WTC11 (cell line): ENCODE measurements at regions not wholly inside any gene's neighbourhood (a gene's known extent, or its start where the extent isn't known, plus 50 kb on each side); places are given as distances from the start of the nearest gene placed in this dataset.

ENCODE experiments used
- ATAC-seq: fragments of 200-7000 bp; cut with Tn5 transposase; 2 replicates; pipeline ENCODE4 v1.10.0; 2021; ENCODE audit warnings: mild to moderate bottlenecking, moderate library complexity
- CTCF ChIA-PET: fragments of 300-600 bp; sonication (Branson Sonifier 250); formaldehyde crosslinking; loops from one replicate; lab custom pipeline; 2021; ENCODE audit warnings: antibody characterized with exemption; lab: Charles Lee
- POLR2A ChIA-PET: fragments of 350-600 bp; sonication (Branson Sonifier 250); formaldehyde crosslinking; loops from one replicate; lab custom pipeline; 2021; ENCODE audit warnings: antibody characterized with exemption; lab: Charles Lee
- DNase-seq: peaks from one replicate; pipeline ENCODE4 v3.0.0; 2021; ENCODE audit warnings: low spot score
- H3K27ac Mint-ChIP-seq: 2 replicates; pipeline ENCODE4 v1.8.0; 2021; ENCODE audit warnings: mixed read lengths
- H3K27me3 Mint-ChIP-seq: 2 replicates; pipeline ENCODE4 v1.8.0; 2021; ENCODE audit warnings: low read depth, mild to moderate bottlenecking, moderate library complexity, mixed read lengths
- H3K36me3 Mint-ChIP-seq: 2 replicates; pipeline ENCODE4 v1.8.0; 2021; ENCODE audit warnings: mixed read lengths
- H3K4me1 Mint-ChIP-seq: 2 replicates; pipeline ENCODE4 v1.8.0; 2022; ENCODE audit warnings: mixed read lengths
- H3K4me3 Mint-ChIP-seq: 2 replicates; pipeline ENCODE4 v1.8.0; 2021; ENCODE audit warnings: mild to moderate bottlenecking, moderate library complexity, mixed read lengths
- H3K9me3 Mint-ChIP-seq: 2 replicates; pipeline ENCODE4 v1.8.0; 2021; ENCODE audit warnings: mixed read lengths
- CREB1 ChIP-seq: sonication (generic); formaldehyde crosslinking; IDR thresholded peaks from 2 replicates; pipeline ENCODE4 v1.8.0; 2023; ENCODE audit warnings: mild to moderate bottlenecking, missing genetic modification reagents
- FOXJ3 ChIP-seq: sonication (generic); formaldehyde crosslinking; IDR thresholded peaks from 2 replicates; pipeline ENCODE4 v1.9.0; 2021; ENCODE audit warnings: missing genetic modification reagents, mild to moderate bottlenecking, borderline replicate concordance
- HMGA2 ChIP-seq: fragments of 250-450 bp; sonication (Bioruptor Pico); IDR thresholded peaks from 2 replicates; pipeline ENCODE4 v1.4.0; 2021; ENCODE audit warnings: mild to moderate bottlenecking, moderate library complexity
- IRF2 ChIP-seq: sonication (generic); formaldehyde crosslinking; IDR thresholded peaks from 2 replicates; pipeline ENCODE4 v1.8.0; 2022; ENCODE audit warnings: low read depth, missing genetic modification reagents, borderline replicate concordance
- JAZF1 ChIP-seq: fragments of 250-450 bp; sonication (Bioruptor Pico); IDR thresholded peaks from 2 replicates; pipeline ENCODE4 v1.9.0; 2021; ENCODE audit warnings: moderate library complexity, mild to moderate bottlenecking, inconsistent platforms
- JUN ChIP-seq: sonication (generic); formaldehyde crosslinking; IDR thresholded peaks from 2 replicates; pipeline ENCODE4 v1.8.0; 2023; ENCODE audit warnings: mild to moderate bottlenecking, missing genetic modification reagents
- KAT7 ChIP-seq: sonication (generic); formaldehyde crosslinking; IDR thresholded peaks from 2 replicates; pipeline ENCODE4 v1.8.1; 2023; ENCODE audit warnings: missing genetic modification reagents, mild to moderate bottlenecking, borderline replicate concordance
- MXD4 ChIP-seq: fragments of 250-450 bp; sonication (Bioruptor Pico); IDR thresholded peaks from 2 replicates; pipeline ENCODE4 v1.8.0; 2021; ENCODE audit warnings: mild to moderate bottlenecking, moderate library complexity, borderline replicate concordance
- SOX15 ChIP-seq: fragments of 250-450 bp; sonication (Bioruptor Pico); IDR thresholded peaks from 2 replicates; pipeline ENCODE4 v1.9.0; 2021; ENCODE audit warnings: mild to moderate bottlenecking
- SP1 ChIP-seq: sonication (generic); formaldehyde crosslinking; conservative IDR thresholded peaks from 2 replicates; pipeline ENCODE4 v1.8.1; 2022; ENCODE audit warnings: missing genetic modification reagents
- TP53 ChIP-seq: sonication (generic); formaldehyde crosslinking; IDR thresholded peaks from 2 replicates; pipeline ENCODE4 v1.8.1; 2023; ENCODE audit warnings: mild to moderate bottlenecking, missing genetic modification reagents
- ZNF138 ChIP-seq: sonication (generic); formaldehyde crosslinking; conservative IDR thresholded peaks from 2 replicates; pipeline ENCODE4 v1.8.1; 2022; ENCODE audit warnings: mild to moderate bottlenecking, moderate library complexity, missing genetic modification reagents
- ZNF219 ChIP-seq: sonication (generic); formaldehyde crosslinking; IDR thresholded peaks from 2 replicates; pipeline ENCODE4 v1.8.0; 2023; ENCODE audit warnings: missing genetic modification reagents, mild to moderate bottlenecking, borderline replicate concordance
- TF ChIP-seq, protein P1 (sequence below): sonication (generic); formaldehyde crosslinking; IDR thresholded peaks from 2 replicates; pipeline ENCODE4 v1.8.1; 2023; ENCODE audit warnings: mild to moderate bottlenecking, moderate library complexity, missing genetic modification reagents
- TF ChIP-seq, protein P2 (sequence below): sonication (generic); formaldehyde crosslinking; IDR thresholded peaks from 2 replicates; pipeline ENCODE4 v1.8.1; 2023; ENCODE audit warnings: mild to moderate bottlenecking, missing genetic modification reagents, borderline replicate concordance
- TF ChIP-seq, protein P3 (sequence below): sonication (generic); formaldehyde crosslinking; IDR thresholded peaks from 2 replicates; pipeline ENCODE4 v1.8.0; 2022; ENCODE audit warnings: mild to moderate bottlenecking, missing genetic modification reagents
- TF ChIP-seq, protein P4 (sequence below): fragments of 250-450 bp; sonication (Bioruptor Pico); conservative IDR thresholded peaks from 2 replicates; pipeline ENCODE4 v1.9.0; 2021; ENCODE audit warnings: mild to moderate bottlenecking
- TF ChIP-seq, protein P5 (sequence below): sonication (generic); formaldehyde crosslinking; IDR thresholded peaks from 2 replicates; pipeline ENCODE4 v1.8.1; 2022; ENCODE audit warnings: low read depth, mild to moderate bottlenecking, moderate library complexity, missing genetic modification reagents, borderline replicate concordance
- TF ChIP-seq, protein P6 (sequence below): sonication (generic); formaldehyde crosslinking; IDR thresholded peaks from 2 replicates; pipeline ENCODE4 v1.8.0; 2022; ENCODE audit warnings: mild to moderate bottlenecking, missing genetic modification reagents
- TF ChIP-seq, protein P7 (sequence below): sonication (generic); formaldehyde crosslinking; IDR thresholded peaks from 2 replicates; pipeline ENCODE4 v1.8.1; 2023; ENCODE audit warnings: mild to moderate bottlenecking, missing genetic modification reagents, moderate library complexity

DNA sequence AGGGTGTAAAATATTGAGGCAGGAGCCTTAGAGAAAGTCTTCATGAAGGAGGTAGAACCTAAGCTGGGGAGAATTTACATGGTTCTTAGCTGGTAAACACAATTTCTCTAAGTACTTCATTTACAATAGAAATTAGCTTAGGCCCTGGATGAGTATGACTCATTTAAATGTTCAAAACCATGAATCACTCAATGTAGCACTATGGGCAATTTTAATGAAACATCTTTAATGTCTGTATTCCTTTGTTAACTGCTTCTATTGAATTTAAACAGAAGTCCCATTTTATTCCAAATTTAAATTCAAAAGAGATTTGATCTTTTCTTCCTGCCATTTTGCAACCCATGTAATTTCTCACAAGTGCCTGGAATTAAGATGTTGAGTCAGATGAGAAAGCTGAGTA lies 252.1 kb downstream of the RFC3 start:
- ATAC-seq (no peak), DNase-seq (no peak)
- no peak overlapping the region for H3K27ac Mint-ChIP-seq
- peaks cover 6% of the 10 kb centered on the region for H3K36me3 Mint-ChIP-seq
- no peaks in the 10 kb centered on the region for H3K27me3 Mint-ChIP-seq
- TF ChIP-seq, protein P1, sequence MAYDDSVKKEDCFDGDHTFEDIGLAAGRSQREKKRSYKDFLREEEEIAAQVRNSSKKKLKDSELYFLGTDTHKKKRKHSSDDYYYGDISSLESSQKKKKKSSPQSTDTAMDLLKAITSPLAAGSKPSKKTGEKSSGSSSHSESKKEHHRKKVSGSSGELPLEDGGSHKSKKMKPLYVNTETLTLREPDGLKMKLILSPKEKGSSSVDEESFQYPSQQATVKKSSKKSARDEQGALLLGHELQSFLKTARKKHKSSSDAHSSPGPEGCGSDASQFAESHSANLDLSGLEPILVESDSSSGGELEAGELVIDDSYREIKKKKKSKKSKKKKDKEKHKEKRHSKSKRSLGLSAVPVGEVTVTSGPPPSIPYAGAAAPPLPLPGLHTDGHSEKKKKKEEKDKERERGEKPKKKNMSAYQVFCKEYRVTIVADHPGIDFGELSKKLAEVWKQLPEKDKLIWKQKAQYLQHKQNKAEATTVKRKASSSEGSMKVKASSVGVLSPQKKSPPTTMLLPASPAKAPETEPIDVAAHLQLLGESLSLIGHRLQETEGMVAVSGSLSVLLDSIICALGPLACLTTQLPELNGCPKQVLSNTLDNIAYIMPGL (CRISPR knock-in tag) = no peak
- TF ChIP-seq, protein P2, sequence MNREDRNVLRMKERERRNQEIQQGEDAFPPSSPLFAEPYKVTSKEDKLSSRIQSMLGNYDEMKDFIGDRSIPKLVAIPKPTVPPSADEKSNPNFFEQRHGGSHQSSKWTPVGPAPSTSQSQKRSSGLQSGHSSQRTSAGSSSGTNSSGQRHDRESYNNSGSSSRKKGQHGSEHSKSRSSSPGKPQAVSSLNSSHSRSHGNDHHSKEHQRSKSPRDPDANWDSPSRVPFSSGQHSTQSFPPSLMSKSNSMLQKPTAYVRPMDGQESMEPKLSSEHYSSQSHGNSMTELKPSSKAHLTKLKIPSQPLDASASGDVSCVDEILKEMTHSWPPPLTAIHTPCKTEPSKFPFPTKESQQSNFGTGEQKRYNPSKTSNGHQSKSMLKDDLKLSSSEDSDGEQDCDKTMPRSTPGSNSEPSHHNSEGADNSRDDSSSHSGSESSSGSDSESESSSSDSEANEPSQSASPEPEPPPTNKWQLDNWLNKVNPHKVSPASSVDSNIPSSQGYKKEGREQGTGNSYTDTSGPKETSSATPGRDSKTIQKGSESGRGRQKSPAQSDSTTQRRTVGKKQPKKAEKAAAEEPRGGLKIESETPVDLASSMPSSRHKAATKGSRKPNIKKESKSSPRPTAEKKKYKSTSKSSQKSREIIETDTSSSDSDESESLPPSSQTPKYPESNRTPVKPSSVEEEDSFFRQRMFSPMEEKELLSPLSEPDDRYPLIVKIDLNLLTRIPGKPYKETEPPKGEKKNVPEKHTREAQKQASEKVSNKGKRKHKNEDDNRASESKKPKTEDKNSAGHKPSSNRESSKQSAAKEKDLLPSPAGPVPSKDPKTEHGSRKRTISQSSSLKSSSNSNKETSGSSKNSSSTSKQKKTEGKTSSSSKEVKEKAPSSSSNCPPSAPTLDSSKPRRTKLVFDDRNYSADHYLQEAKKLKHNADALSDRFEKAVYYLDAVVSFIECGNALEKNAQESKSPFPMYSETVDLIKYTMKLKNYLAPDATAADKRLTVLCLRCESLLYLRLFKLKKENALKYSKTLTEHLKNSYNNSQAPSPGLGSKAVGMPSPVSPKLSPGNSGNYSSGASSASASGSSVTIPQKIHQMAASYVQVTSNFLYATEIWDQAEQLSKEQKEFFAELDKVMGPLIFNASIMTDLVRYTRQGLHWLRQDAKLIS (CRISPR knock-in tag) = no peak
- TF ChIP-seq ZNF138 (no peak), JUN (CRISPR knock-in tag) (no peak), ZNF219 (CRISPR knock-in tag) (no peak), MXD4 (no peak), SOX15 (CRISPR knock-in tag) (no peak), FOXJ3 (CRISPR knock-in tag) (no peak), HMGA2 (no peak), CREB1 (CRISPR knock-in tag) (no peak)
- TF ChIP-seq, protein P3, sequence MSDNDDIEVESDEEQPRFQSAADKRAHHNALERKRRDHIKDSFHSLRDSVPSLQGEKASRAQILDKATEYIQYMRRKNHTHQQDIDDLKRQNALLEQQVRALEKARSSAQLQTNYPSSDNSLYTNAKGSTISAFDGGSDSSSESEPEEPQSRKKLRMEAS (CRISPR knock-in tag) = no peak
- TF ChIP-seq, protein P4, sequence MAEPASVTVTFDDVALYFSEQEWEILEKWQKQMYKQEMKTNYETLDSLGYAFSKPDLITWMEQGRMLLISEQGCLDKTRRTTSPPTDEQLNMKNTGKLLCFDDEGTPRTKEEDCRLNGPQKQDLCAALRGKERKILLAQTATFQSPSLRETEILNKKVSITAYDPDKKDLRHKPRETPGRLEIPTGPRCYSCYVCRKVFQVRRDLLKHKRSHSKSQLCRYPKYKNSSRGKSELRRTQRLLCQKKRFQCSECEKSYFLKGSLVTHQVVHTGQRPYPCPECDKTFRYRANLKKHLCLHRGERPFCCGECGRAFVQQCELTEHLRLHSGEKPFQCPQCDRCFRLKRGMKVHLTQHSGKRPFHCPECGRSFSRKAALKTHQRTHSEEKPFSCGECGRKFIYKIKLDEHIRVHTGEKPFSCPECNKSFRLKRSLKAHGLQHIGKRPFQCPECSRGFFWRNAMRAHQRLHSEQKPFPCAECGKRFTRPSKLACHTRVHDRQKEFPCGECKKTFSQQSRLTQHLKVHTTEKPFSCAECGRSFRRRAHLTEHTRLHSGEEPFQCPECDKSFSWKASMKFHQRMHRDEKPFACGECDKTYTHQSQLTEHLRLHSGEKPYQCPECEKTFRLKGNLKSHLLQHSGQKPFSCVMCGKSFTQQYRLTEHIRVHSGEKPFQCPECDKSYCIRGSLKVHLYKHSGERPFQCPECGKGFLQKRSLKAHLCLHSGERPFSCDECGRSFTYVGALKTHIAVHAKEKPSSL = no peak
- TF ChIP-seq, protein P5, sequence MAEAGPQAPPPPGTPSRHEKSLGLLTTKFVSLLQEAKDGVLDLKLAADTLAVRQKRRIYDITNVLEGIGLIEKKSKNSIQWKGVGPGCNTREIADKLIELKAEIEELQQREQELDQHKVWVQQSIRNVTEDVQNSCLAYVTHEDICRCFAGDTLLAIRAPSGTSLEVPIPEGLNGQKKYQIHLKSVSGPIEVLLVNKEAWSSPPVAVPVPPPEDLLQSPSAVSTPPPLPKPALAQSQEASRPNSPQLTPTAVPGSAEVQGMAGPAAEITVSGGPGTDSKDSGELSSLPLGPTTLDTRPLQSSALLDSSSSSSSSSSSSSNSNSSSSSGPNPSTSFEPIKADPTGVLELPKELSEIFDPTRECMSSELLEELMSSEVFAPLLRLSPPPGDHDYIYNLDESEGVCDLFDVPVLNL (CRISPR knock-in tag) = no peak
- CTCF ChIA-PET = no interaction called here
- H3K4me1 Mint-ChIP-seq = no peaks in the 10 kb centered on the region
- H3K9me3 Mint-ChIP-seq = peaks cover 17% of the 10 kb centered on the region
- H3K4me3 Mint-ChIP-seq = no peak overlapping the region
- POLR2A ChIA-PET = no interaction called here

DNA sequence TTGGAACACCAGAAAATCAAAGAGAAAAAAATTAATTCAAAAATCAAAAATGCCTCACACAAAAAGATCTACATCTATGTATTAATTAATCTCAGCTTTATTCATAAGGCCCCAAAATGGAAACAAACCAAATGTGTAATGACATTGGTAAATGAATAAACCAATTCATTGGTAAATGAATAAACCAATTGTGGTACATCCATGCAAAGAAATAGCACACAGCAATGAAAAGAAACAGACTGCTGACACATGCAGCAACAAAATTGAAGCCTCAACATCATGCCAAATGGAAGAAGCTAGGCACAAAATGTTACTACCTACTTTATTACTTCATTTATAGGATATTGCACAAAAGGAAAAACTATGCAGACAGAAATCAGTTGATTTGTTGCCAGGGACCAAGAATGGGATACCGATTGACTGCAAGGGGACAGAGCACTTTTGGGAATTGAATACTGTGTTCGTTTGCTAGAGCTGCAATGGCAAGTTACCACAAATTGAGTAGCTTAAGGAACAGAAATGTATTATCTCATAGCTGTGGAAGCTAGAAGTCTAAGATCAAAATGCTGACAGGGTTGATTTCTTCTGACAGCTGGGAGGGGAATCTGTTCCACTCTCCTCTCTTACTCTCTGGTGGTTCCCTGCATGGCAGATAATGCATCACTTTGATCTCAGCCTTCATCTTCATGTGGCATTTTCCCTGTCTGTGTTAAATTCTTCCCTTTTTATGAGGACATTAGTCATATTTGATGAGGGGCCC lies 252.8 kb downstream of the RFC3 start:
- no peak for TF ChIP-seq TP53 (CRISPR knock-in tag)
- TF ChIP-seq, protein P6, sequence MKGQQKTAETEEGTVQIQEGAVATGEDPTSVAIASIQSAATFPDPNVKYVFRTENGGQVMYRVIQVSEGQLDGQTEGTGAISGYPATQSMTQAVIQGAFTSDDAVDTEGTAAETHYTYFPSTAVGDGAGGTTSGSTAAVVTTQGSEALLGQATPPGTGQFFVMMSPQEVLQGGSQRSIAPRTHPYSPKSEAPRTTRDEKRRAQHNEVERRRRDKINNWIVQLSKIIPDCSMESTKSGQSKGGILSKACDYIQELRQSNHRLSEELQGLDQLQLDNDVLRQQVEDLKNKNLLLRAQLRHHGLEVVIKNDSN (CRISPR knock-in tag) = no peak
- TF ChIP-seq KAT7 = no peak
- no peak for TF ChIP-seq JAZF1 (CRISPR knock-in tag)
- no peak for TF ChIP-seq IRF2 (CRISPR knock-in tag)
- no peak for TF ChIP-seq SP1 (CRISPR knock-in tag)
- TF ChIP-seq ZNF219 (CRISPR knock-in tag) = no peak
- TF ChIP-seq, protein P7, sequence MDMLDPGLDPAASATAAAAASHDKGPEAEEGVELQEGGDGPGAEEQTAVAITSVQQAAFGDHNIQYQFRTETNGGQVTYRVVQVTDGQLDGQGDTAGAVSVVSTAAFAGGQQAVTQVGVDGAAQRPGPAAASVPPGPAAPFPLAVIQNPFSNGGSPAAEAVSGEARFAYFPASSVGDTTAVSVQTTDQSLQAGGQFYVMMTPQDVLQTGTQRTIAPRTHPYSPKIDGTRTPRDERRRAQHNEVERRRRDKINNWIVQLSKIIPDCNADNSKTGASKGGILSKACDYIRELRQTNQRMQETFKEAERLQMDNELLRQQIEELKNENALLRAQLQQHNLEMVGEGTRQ (CRISPR knock-in tag) = no peak
- Mint-ChIP-seq H3K9me3 (peaks cover 17% of the 10 kb centered on the region), H3K27ac (no peak overlapping the region), H3K36me3 (peaks cover 6% of the 10 kb centered on the region), H3K4me1 (no peaks in the 10 kb centered on the region), H3K4me3 (no peak overlapping the region), H3K27me3 (no peaks in the 10 kb centered on the region)
- no peak for ATAC-seq
- ChIA-PET CTCF (no interaction called here), POLR2A (no interaction called here)
- DNase-seq = no peak
